Stimulated activated CD8-positive, alpha-beta memory T cell treated with anti-CD3 and anti-CD28 coated beads, Interleukin-7, amount 100 ng/mL, for 4 hours (primary cell): ENCODE measurements at regions not wholly inside any gene's neighbourhood (a gene's known extent, or its start where the extent isn't known, plus 50 kb on each side); places are given as distances from the start of the nearest gene placed in this dataset.
"Not testable (repeated sequence)": the region's sequence is repeated elsewhere in the genome, so short reads cannot be mapped to it uniquely, and the experiment has no call there.

Experiments
- DNase-seq, 2 donors: peaks; one replicate each; pipeline ENCODE4 v3.0.0-alpha.2; 2020; ENCODE audit warnings: low read depth in 2 of 2

DNA sequence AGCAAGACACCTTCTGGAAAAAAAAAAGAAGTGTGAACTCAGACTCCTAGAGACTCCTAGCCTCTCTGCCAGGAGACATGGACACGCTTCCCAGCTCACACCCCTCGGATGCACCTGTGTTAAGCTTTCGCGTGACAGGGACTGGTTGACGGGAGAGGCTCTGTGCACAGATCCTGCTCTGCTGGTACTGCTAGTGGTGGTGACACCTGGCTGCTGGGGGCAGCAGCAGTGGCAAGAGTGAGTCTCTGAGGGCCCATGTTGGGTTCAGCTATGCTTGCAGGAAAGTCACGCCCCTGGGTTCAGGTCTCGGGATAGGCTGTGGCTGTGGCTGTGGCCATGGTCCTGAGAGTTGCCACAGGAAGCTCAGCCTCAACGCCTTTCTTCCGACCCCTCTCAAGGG is 81.1 kb downstream of the XRCC2 start:
- DNase-seq = no peak

GRCh38 chr7:152591976-152592375 is 84.0 kb downstream of the XRCC2 start:
- no peak for DNase-seq

DNA sequence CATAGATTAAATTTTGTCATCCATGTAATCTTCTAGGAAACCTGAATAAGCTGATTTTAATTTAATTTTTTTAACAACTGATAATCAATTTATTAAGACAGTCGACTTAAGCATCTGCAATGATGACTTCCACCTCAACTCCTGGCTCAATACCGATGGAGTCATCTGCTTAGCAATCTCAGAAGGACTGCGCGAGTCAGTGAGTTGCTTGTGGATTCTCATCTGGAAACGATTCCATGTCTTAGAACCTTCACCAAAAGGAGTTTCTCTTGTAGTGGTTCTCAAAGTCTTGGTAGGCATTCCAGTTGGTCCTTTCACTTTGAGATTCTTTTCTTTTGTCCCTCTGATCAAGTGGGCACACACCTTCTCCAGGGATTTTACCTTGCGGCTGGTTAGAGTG is 85.5 kb downstream of the XRCC2 start:
- no peak for DNase-seq

DNA sequence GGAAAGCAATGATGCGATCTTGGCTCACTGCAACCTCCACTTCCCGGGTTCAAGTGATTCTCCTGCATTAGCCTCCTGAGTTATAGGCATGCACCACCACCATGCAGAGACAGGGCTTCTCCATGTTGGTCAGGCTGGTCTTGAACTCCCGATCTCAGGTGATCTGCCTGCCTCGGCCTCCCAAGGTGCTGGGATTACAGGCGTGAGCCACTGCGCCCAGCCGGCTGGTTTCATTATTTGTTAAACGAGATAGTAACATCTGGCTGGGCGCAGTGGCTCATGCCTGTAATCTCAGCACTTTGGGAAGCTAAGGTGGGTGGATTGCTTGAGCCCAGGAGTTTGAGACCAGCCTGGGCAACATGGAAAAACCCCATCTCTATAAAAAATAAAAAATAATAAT is 86.1 kb downstream of the XRCC2 start:
- not testable (repeated sequence) for DNase-seq

GRCh38 chr7:152588350-152588749 is 87.6 kb downstream of the XRCC2 start:
- no peak for DNase-seq

GRCh38 chr7:152587366-152587765 is 88.6 kb downstream of the XRCC2 start:
- DNase-seq = no peak

DNA sequence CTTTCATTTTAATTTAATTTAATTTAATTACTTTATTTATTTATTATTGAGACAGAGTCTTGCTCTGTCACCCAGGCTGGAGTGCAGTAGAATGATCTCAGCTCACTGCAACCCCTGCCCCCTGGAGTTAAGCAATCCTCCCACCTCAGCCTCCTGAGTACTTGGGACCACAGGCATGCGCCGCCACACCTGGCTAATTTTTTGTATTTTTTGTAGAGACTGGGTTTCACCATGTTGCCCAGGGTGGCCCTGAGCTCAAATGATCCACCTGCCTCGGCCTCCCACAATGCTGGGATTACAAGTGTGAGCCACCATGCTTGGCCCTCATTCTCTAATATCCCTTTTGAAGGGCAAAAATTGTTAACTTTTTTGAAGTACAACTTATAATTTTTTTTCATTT is 92.9 kb downstream of the XRCC2 start:
- DNase-seq = no peak

- DNase-seq = no peak
These were observed 96.9 kb downstream of the XRCC2 start for GRCh38 chr7:152579070-152579469.

DNA sequence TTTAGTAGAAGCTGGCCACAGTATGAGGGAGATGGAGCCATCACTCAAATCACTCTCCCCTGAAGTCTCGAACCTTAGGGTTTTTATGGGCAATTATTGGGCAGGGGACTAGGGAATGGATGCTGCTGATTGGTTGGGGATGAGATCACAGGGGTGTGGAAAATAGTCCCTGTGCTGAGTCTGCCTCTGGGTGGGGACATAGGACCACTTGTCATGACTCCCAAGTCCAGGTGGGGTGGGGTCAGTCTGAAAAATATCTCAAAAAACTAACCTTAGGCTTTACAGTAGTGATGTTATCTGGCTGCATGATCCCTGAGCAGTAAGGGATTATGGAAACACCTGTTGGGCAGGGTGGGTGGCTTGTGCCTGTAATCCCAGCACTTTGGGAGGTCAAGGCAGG is 98.6 kb downstream of the XRCC2 start:
- DNase-seq = no peak

DNA sequence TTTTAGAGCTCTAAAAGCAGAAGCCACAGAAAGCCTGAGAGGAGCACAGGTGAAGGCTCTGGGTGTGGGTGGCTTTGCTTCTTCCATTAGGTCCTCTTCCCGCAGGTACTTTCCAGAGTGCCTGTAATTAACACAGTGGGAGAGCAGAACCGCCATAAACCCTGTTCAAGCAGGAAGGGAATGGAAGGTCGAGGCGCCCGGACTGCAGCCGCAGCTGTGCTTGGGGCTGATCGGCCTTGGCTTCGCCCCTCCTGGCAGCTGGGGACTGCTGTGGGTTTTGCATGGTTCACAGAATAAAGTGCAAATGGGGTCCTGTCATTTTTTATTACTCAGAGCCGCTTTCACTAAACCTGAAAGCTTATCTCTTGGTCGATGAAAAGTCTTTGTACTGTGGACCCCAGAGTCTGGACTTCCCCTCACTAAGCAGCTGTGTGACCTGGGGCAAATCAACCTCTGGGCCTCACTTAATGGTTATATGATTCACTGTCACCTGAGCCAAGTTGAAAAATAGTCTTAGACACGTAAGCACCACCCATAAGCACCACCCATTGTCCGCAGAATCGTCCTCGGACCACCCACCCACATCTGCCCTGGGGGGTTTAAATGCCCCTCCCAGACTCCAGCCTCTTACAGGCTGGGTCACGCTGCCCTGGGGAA is 100.9 kb downstream of the XRCC2 start:
- no peak for DNase-seq

DNA sequence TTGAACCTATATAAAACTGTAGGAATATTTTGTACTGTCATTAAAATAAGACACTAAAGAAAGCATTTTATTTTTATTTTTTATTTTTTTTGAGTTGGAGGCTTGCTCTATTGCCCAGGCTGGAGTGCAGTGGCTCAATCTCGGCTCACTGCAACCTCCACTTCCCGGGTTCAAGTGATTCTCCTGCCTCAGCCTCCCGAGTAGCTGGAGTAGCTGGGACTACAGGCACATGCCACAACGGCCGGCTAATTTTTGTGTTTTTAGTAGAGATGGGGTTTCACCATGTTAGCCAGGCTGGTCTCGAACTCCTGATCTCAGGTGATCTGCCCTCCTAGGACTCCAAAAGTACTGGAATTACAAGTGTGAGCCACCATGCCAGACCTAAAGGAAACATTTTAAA is 102.8 kb downstream of the XRCC2 start:
- not testable (repeated sequence) for DNase-seq

DNA sequence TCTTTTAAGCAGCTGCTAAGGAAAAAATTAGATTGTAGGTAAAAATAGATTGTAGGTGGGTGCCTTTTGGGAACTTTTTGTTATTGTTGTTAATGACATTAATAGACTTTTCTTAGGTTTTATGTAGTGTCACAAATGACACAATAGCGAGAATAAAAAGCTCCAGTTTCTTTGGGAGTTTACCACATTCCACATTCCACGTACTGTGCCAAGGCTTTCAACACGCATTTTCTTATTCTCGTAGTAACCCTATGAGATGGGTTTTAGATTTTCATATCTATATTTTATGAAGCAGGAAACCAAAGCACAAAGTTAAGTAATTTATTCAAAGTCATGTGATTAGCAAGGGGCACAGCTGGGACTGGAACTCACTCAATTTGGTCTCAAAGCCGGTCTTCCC is 103.8 kb downstream of the XRCC2 start:
- no peak for DNase-seq

- DNase-seq = no peak
These were observed 104.9 kb downstream of the XRCC2 start for GRCh38 chr7:152571068-152571467.

DNA sequence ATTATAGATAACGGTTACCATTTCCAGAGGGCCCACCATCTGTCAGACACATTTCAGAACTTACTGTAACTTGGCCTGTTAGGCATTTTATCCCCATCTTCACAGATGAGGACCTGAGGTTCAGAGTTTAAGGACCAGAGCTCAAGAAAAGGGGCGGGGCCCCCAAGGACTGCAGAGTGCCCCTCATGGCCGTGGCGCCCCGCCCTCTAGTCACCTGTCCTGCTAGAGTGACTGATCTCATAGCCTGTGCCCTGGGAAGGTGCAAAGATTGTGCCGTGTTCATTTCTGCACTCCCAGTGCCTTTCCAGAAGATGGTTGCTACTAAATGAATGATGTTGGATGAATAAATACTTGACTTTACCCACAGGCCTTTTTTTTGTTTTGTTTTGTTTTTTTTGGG is 107.0 kb downstream of the XRCC2 start:
- no peak for DNase-seq

GRCh38 chr7:152565731-152566130 is 110.2 kb downstream of the XRCC2 start:
- no peak for DNase-seq

DNA sequence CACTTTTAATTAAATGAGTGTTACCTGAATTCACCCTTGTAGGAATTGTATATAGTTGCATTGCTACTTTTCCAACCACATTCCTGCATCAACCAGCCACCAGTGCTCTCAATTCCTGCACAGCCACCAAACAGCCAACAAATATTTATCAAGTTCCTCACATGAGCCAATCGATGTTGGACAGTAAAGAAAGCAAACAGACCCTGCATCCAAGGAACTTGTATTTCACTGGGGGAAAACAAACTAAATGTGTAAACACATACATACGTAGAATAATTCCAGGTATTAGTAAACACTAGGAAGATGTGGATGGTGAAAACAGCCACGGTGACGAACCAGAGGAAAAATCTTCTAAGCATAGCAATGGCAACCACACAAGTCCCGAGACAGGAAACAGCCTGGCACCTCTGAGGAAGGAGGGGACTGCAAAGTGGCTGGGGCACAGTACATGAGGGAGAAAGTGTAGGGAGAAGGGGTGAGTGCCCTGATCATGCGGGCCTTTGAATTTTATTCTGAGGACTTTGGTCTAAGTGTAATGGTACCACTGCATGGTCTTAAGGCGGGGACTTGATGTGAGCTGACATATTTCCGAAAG is 111.2 kb downstream of the XRCC2 start:
- DNase-seq = no peak

DNA sequence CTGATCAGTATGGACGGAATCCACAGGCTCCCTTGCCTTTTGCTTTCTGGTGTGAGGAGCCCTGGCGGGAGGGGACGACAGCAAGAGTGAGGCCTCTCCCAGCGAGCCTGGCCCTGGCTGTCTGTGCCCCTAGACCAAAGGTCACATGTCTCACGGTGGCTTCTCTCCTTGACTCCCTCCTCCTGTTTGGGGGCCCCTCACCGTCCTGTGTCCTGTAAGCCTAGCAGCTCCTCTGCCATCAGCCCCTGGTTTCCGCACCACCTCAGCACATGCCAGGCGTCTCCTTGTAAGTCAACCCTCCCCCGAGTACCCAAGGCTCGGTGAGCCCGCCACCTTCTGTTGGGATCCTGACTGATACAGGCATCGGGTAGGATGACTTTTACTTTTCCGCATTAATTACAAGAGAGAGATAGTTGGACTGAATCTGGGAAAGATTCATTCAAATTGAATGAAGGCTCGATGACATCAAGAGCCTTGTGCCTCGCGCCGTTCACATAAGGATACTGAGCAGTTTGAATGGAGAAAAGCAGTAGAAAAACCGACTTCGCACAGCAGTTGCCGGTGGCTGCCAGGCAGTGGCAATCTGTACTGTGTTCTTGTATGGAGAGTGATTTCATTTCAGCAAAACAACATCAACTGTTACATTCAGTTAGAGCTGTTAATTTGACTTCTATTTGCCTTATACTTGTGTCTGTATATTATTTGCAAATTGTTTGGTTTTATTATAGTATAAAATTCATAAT is 119.8 kb downstream of the XRCC2 start:
- DNase-seq = no peak

DNA sequence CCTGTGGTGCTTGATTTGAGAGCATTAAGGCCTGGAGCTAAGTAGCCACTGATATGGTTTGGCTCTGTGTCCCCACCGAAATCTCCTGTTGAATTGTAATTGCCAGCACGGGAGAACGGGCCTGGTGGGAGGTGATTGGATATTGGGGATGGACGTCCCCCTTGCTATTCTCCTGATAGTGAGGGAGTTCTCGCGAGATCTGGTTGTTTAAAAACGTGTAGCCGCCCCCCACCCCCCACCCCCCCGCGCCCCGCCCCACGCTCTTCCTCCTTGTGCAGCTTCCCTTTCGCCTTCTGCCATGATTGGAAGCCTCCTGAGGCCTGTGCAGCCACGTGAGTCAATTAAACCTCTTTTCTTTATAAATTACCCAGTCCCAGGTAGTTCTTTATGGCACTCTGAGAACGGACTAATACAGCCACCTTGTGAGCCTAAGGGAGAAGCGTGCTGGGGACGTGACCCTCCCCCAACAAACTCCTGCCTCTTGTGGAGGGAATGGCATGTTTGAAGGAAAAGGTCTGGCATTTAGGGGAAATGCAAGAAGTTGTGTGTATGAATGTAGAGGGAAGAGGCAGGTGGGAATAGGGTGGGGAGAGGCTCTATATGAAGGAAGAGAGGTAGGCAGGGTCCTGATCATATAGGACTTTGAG is 118.0 kb upstream of the KMT2C start:
- DNase-seq = no peak

- DNase-seq = no peak
These were observed 115.7 kb upstream of the KMT2C start for GRCh38 chr7:152551304-152552036.

- no peak for DNase-seq
These were observed 109.3 kb upstream of the KMT2C start for GRCh38 chr7:152544971-152545619.

DNA sequence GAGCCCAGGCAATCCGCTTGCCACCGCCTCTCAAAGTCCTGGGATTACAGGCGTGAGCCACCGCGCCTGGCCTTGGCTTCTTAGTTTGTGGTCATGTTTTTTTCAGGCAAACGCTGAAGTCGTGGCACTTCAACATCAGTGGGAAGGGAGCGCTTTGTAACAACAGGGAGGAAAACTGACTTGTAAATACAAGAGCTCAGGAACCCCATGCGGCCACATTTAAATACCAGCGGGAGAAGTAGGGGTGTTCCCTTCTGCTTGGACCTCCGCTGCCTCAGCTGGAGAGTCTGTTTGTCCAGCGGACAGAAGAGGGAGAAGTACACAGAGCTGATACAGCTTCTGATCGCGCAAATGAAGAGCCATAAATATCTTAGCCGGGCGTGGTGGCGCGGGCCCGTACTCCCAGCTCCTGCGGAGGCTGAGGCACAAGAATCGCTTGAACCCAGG is 108.7 kb upstream of the KMT2C start:
- no peak for DNase-seq
